Parathyroid adenoma (tissue), 2 donors: ENCODE measurements at regions not wholly inside any gene's neighbourhood (a gene's known extent, or its start where the extent isn't known, plus 50 kb on each side); places are given as distances from the start of the nearest gene placed in this dataset.

Experiments
- H2AFZ ChIP-seq: fragments of 300-600 bp; sonication (generic); one replicate; pipeline ENCODE4 v1.7.0; 2017; ENCODE audit warnings: antibody characterized with exemption, mild to moderate bottlenecking
- H3K27ac ChIP-seq: fragments of 300-600 bp; sonication (generic); one replicate; pipeline ENCODE4 v1.7.0; 2017
- H3K27me3 ChIP-seq: fragments of 300-600 bp; sonication (generic); one replicate; pipeline ENCODE4 v1.7.0; 2017; ENCODE audit warnings: low read length; ENCODE audit not compliant: control insufficient read depth, insufficient read depth
- H3K36me3 ChIP-seq: fragments of 300-600 bp; sonication (generic); one replicate; pipeline ENCODE4 v1.7.0; 2017; ENCODE audit warnings: low read length; ENCODE audit not compliant: control insufficient read depth, insufficient read depth
- H3K4me1 ChIP-seq: fragments of 300-600 bp; sonication (generic); one replicate; pipeline ENCODE4 v1.7.0; 2017; ENCODE audit warnings: control low read depth
- H3K4me2 ChIP-seq: fragments of 300-600 bp; sonication (generic); one replicate; pipeline ENCODE4 v1.7.0; 2017; ENCODE audit warnings: low read length
- H3K4me3 ChIP-seq: fragments of 300-600 bp; sonication (generic); one replicate; pipeline ENCODE4 v1.7.0; 2017; ENCODE audit warnings: low read depth, low read length
- H3K79me2 ChIP-seq: fragments of 300-600 bp; sonication (generic); one replicate; pipeline ENCODE4 v1.7.0; 2017; ENCODE audit warnings: control low read depth
- H3K9ac ChIP-seq: fragments of 300-600 bp; sonication (generic); one replicate; pipeline ENCODE4 v1.7.0; 2017; ENCODE audit warnings: mild to moderate bottlenecking
- H3K9me3 ChIP-seq: fragments of 300-600 bp; sonication (generic); one replicate; pipeline ENCODE4 v1.7.0; 2017; ENCODE audit warnings: low read length; ENCODE audit not compliant: control insufficient read depth
- TF ChIP-seq, protein P1 (sequence below): fragments of 300-600 bp; sonication (generic); IDR thresholded peaks from one replicate; pipeline ENCODE4 v1.7.0; 2017; ENCODE audit warnings: antibody characterized with exemption, mild to moderate bottlenecking
- donor health status: primary hyperparathyroidism.

DNA sequence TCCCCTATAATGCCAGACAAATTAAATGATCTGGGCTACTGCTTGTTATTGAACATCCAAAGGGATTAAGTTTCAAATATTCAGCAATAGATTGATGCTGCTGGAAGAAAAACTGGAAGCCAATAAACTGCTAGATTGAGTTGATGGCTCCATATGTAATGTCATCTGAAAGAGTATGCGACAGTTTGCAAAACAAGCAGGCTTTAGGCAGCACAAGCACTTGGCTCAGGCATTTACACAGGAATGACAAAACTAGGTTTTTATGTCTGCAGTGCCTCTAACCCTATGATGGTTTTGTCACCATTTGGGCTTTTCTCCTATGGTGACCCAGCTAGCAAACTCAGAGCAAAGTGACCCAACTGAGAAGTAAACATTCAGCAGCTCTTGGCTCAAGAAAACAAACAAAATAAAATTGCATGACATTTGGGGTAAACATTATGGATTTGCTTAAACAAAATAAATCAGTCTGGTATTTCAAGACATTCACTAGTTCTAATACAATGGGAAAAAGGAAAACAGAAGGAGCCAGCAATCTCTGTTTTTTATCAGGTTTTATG, 978.5 kb downstream of the DTWD2 start:
- Histone ChIP-seq H3K4me1 (no peaks in the 10 kb centered on the region), H3K27me3 (no peaks in the 10 kb centered on the region), H3K9ac (no peak overlapping the region), H3K79me2 (no peaks in the 10 kb centered on the region), H3K27ac (no peak overlapping the region), H3K4me2 (no peak overlapping the region), H2AFZ (no peak overlapping the region), H3K4me3 (no peak overlapping the region), H3K9me3 (no peaks in the 10 kb centered on the region), H3K36me3 (no peaks in the 10 kb centered on the region)
- TF ChIP-seq, protein P1, sequence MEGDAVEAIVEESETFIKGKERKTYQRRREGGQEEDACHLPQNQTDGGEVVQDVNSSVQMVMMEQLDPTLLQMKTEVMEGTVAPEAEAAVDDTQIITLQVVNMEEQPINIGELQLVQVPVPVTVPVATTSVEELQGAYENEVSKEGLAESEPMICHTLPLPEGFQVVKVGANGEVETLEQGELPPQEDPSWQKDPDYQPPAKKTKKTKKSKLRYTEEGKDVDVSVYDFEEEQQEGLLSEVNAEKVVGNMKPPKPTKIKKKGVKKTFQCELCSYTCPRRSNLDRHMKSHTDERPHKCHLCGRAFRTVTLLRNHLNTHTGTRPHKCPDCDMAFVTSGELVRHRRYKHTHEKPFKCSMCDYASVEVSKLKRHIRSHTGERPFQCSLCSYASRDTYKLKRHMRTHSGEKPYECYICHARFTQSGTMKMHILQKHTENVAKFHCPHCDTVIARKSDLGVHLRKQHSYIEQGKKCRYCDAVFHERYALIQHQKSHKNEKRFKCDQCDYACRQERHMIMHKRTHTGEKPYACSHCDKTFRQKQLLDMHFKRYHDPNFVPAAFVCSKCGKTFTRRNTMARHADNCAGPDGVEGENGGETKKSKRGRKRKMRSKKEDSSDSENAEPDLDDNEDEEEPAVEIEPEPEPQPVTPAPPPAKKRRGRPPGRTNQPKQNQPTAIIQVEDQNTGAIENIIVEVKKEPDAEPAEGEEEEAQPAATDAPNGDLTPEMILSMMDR, result no peak

DNA sequence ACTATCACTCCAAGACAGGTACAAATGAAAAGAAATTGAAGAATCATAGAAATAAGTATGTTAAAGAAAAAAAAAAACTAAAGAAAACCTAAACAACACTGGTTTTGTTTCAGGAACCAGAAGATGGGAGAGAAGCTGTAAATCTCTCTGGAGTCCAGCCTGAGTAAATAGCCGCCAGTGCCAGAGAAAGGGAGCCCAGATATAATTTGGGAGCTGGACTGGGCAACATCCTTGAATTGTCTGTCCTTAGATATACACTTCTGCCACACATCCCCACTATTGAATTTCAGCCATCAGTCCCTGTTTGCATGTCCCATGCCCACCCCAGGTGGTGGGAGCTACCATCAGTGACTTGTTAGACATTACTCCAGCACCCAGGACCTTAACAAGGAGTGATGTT, 979.6 kb downstream of the DTWD2 start:
- H2AFZ ChIP-seq, result no peak overlapping the region
- TF ChIP-seq, protein P1, result no peak
- H3K4me3 ChIP-seq, result no peak overlapping the region
- H3K9ac ChIP-seq, result no peak overlapping the region
- no peaks in the 10 kb centered on the region for H3K9me3 ChIP-seq
- H3K4me2 ChIP-seq, result no peak overlapping the region
- H3K4me1 ChIP-seq, result no peaks in the 10 kb centered on the region
- no peaks in the 10 kb centered on the region for H3K36me3 ChIP-seq
- no peaks in the 10 kb centered on the region for H3K79me2 ChIP-seq
- H3K27me3 ChIP-seq, result no peaks in the 10 kb centered on the region
- no peak overlapping the region for H3K27ac ChIP-seq

DNA sequence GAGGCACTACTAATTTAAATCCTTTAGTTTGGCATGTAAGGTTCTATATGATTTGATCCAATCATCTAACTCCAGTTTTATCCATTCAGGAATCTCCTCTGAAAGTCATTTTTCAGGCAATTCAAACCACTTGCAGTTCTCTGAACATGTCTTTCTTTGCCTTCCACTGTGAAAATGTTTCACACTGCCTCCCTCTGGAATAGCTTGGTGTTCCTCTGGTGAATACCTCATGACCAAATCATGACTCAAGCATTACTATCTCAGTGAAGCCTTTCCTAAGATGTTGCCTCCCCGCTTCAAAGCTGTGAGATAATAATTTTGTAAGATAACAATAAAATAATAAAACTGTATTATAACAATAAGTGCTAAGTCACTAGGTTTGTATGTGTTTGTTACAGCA, 981.1 kb downstream of the DTWD2 start:
- TF ChIP-seq, protein P1, result no peak
- no peak overlapping the region for H3K27ac ChIP-seq

DNA sequence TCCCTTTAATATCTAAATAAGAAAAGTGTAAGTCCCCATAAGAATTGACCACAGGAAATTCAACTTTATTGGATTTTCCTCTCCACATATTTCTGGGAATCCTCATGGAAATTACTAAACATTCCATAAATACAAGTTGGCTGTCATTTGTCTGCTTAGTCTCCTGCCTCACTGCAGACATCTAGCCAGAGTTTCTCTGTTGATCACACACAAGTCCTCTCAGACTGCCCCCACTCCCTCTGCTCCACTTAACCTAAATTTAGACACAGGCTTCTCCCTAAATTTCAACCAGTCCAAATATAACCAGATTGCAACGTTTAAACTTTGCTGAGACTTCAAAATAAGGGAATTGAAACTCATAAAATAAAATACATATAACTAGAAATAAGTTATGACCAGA, 982.1 kb downstream of the DTWD2 start:
- Histone ChIP-seq H3K4me2 (no peak overlapping the region), H2AFZ (no peak overlapping the region), H3K27ac (no peak overlapping the region), H3K27me3 (no peaks in the 10 kb centered on the region), H3K9ac (no peak overlapping the region), H3K4me3 (no peak overlapping the region), H3K9me3 (no peaks in the 10 kb centered on the region), H3K4me1 (no peaks in the 10 kb centered on the region), H3K79me2 (no peaks in the 10 kb centered on the region), H3K36me3 (no peaks in the 10 kb centered on the region)
- TF ChIP-seq, protein P1, result no peak

More for the DNA sequence above, 981.1 kb downstream of the DTWD2 start:
- H3K27me3 ChIP-seq, result no peaks in the 10 kb centered on the region
- H3K4me3 ChIP-seq, result no peak overlapping the region
- no peaks in the 10 kb centered on the region for H3K4me1 ChIP-seq
- H3K9me3 ChIP-seq, result no peaks in the 10 kb centered on the region
- no peak overlapping the region for H3K9ac ChIP-seq
- no peak overlapping the region for H3K4me2 ChIP-seq
- H3K36me3 ChIP-seq, result no peaks in the 10 kb centered on the region
- H2AFZ ChIP-seq, result no peak overlapping the region
- no peaks in the 10 kb centered on the region for H3K79me2 ChIP-seq

DNA sequence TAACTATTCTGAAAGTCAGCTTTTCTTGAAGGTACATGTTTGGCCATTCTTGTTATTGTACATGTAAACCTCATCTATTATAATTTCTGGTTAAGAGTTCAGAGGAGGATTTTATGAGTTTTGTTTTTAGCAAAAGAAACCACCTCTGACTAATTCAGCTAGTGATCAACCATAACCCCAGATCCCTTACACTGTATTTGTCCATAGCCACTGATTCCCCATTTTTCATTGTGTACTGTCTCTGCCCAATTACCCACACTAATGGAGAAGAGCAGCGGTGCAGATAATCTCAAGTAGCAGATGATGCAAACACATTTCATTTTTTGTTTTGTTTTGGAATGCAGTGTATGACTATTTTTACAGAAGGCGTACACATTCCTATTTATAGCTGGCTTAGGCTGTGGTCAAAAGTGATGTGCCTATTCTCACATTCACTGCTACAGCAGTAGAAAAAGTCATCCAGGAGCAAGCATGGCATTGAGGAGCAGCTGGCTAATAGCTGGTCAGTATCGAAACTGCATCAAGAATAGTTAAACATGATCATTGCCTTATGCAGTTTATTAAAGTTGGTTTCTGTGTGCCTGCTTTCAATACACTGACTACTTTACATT, 988.3 kb downstream of the DTWD2 start:
- Histone ChIP-seq H3K4me3 (no peak overlapping the region), H3K27ac (no peak overlapping the region), H3K9ac (no peak overlapping the region), H3K79me2 (no peaks in the 10 kb centered on the region), H3K9me3 (no peaks in the 10 kb centered on the region), H3K27me3 (no peaks in the 10 kb centered on the region), H2AFZ (no peak overlapping the region), H3K4me1 (no peaks in the 10 kb centered on the region), H3K36me3 (no peaks in the 10 kb centered on the region), H3K4me2 (no peak overlapping the region)
- TF ChIP-seq, protein P1, result no peak
